ENCODE measurements at regions not wholly inside any gene's neighbourhood (a gene's known extent, or its start where the extent isn't known, plus 50 kb on each side); places are given as distances from the start of the nearest gene placed in this dataset.

- no peaks in the 10 kb centered on the region for H3K9me3 ChIP-seq
- TF ChIP-seq POLR2A (IDR thresholded peaks at IDR 0.05) = no peak
- TF ChIP-seq CTCF (IDR thresholded peaks at IDR 0.05) = no peak
- no peaks in the 10 kb centered on the region for H3K27me3 ChIP-seq
- no peak overlapping the region for H3K27ac ChIP-seq
- no peak overlapping the region for H3K4me3 ChIP-seq
- no peaks in the 10 kb centered on the region for H3K36me3 ChIP-seq
- no peak for DNase-seq
- no peaks in the 10 kb centered on the region for H3K4me1 ChIP-seq
Observed at GRCh38 chr18:40048886-40049650, 1906.0 kb upstream of the PIK3C3 start.

GRCh38 chr18:40048253-40048652 lies 1906.8 kb upstream of the PIK3C3 start:
- no peak for DNase-seq
- no peaks in the 10 kb centered on the region for H3K27me3 ChIP-seq
- H3K4me3 ChIP-seq = no peak overlapping the region
- no peak overlapping the region for H3K27ac ChIP-seq
- no peaks in the 10 kb centered on the region for H3K4me1 ChIP-seq
- TF ChIP-seq CTCF (IDR thresholded peaks at IDR 0.05) (no peak), POLR2A (IDR thresholded peaks at IDR 0.05) (no peak)
- no peaks in the 10 kb centered on the region for H3K9me3 ChIP-seq
- H3K36me3 ChIP-seq = no peaks in the 10 kb centered on the region

- Histone ChIP-seq H3K4me3 (no peak overlapping the region), H3K36me3 (no peaks in the 10 kb centered on the region), H3K9me3 (no peaks in the 10 kb centered on the region), H3K27me3 (no peaks in the 10 kb centered on the region), H3K27ac (no peak overlapping the region), H3K4me1 (no peaks in the 10 kb centered on the region)
- no peak for DNase-seq
- TF ChIP-seq POLR2A (IDR thresholded peaks at IDR 0.05) = no peak
- no peak for TF ChIP-seq CTCF (IDR thresholded peaks at IDR 0.05)
Observed at GRCh38 chr18:40046596-40046995, 1908.4 kb upstream of the PIK3C3 start.

GRCh38 chr18:40041951-40042350 lies 1913.1 kb upstream of the PIK3C3 start:
- H3K9me3 ChIP-seq = no peaks in the 10 kb centered on the region
- TF ChIP-seq POLR2A (IDR thresholded peaks at IDR 0.05) (no peak), CTCF (IDR thresholded peaks at IDR 0.05) (no peak)
- no peaks in the 10 kb centered on the region for H3K4me1 ChIP-seq
- H3K36me3 ChIP-seq = no peaks in the 10 kb centered on the region
- H3K4me3 ChIP-seq = no peak overlapping the region
- H3K27ac ChIP-seq = no peak overlapping the region
- DNase-seq = no peak
- no peaks in the 10 kb centered on the region for H3K27me3 ChIP-seq

GRCh38 chr18:40040574-40040973 lies 1914.5 kb upstream of the PIK3C3 start:
- Histone ChIP-seq H3K4me1 (no peaks in the 10 kb centered on the region), H3K27me3 (no peaks in the 10 kb centered on the region), H3K27ac (no peak overlapping the region), H3K36me3 (no peaks in the 10 kb centered on the region), H3K9me3 (no peaks in the 10 kb centered on the region), H3K4me3 (no peak overlapping the region)
- no peak for DNase-seq
- TF ChIP-seq CTCF (IDR thresholded peaks at IDR 0.05) = no peak
- no peak for TF ChIP-seq POLR2A (IDR thresholded peaks at IDR 0.05)

All from Peyer's patch (tissue), 4 donors.